Small intestine (tissue), 7 donors: ENCODE measurements at regions not wholly inside any gene's neighbourhood (a gene's known extent, or its start where the extent isn't known, plus 50 kb on each side); places are given as distances from the start of the nearest gene placed in this dataset.

Experiments
- DNase-seq, 2 donors: peaks; one replicate each; pipeline versions ENCODE4 v3.0.0 to v3.0.0-alpha.2; 2013
- FAIRE-seq: peaks from 2 replicates; lab custom pipeline; 2012; peaks lifted over from hg19 to GRCh38; lab: Jason Lieb, UNC
- H3K27ac ChIP-seq, 3 donors: one replicate each; pipeline ENCODE4 v1.5.1; 2013; ENCODE audit warnings: low read length in 2 of 3, mild to moderate bottlenecking in 2 of 3, control low read depth in 1 of 3, inconsistent platforms in 1 of 3, low read depth in 1 of 3, moderate library complexity in 1 of 3
- H3K27me3 ChIP-seq, 3 donors: one replicate each; pipeline ENCODE4 v1.6.1; 2013; ENCODE audit warnings: low read length in 3 of 3, inconsistent platforms in 1 of 3; ENCODE audit not compliant: control insufficient read depth in 3 of 3, insufficient read depth in 3 of 3
- H3K36me3 ChIP-seq, 3 donors: one replicate each; pipeline ENCODE4 v1.6.1; 2013; ENCODE audit warnings: low read length in 3 of 3, inconsistent platforms in 1 of 3, low read depth in 1 of 3, mild to moderate bottlenecking in 1 of 3, moderate library complexity in 1 of 3; ENCODE audit not compliant: control insufficient read depth in 3 of 3, insufficient read depth in 2 of 3
- H3K4me1 ChIP-seq, 3 donors: one replicate each; pipeline ENCODE4 v1.6.1; 2013; ENCODE audit warnings: low read length in 2 of 3, inconsistent platforms in 1 of 3, low read depth in 1 of 3, mild to moderate bottlenecking in 1 of 3, moderate library complexity in 1 of 3; ENCODE audit not compliant: control insufficient read depth in 3 of 3, insufficient read depth in 2 of 3
- H3K4me3 ChIP-seq, 3 donors: one replicate each; pipeline ENCODE4 v1.5.1; 2013; ENCODE audit warnings: low read length in 3 of 3, control low read depth in 1 of 3, inconsistent platforms in 1 of 3, low read depth in 1 of 3, mild to moderate bottlenecking in 1 of 3, moderate library complexity in 1 of 3
- H3K9me3 ChIP-seq, 2 donors: one replicate each; pipeline ENCODE4 v1.6.1; 2013; ENCODE audit warnings: low read depth in 1 of 2, low read length in 1 of 2; ENCODE audit not compliant: control insufficient read depth in 2 of 2, insufficient read depth in 1 of 2
- WGBS, 3 donors: extraction: QIAGEN DNeasy Blood & Tissue Kit; methylation state at CpG; one replicate each; pipeline ENCODE4 v1.1.7; 2013; 5-methylcytosine and 5-hydroxymethylcytosine counted together
- donor health status: healthy with polysubstance abuse.
- donor health status: control.
- donor health status: control.
- donor health status: Bipolar disorder and iron deficiency.
- donor health status: healthy.

DNA sequence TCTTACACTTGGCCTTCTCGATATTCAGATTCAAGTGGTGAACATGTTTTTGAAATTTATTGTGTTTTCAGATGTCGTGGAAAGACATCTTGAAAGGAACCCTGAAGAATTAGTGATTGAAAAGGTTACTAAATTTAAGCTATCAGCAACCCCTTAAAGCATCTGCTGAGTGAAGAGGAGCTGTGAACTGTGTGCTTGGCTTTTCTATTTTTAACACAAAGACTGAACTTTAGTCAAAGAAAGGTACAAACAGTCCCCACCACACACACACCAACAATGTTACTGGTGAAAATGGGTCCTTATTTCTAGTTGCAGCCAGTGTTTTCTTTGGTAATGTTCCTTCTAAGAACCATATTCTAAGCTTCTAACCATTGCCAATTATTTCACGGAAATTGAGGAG is 95.1 kb downstream of the CYRIA start:
- no peaks in the 10 kb centered on the region for H3K4me1 ChIP-seq
- DNase-seq (no peak), FAIRE-seq (no peak)
- no peaks in the 10 kb centered on the region for H3K36me3 ChIP-seq
- H3K9me3 ChIP-seq: peaks cover 0 to 10% of the 10 kb centered on the region in 2 donors
- H3K27ac ChIP-seq: no peak overlapping the region
- no peaks in the 10 kb centered on the region for H3K27me3 ChIP-seq
- no peak overlapping the region for H3K4me3 ChIP-seq
- WGBS, 3 donors: 76 to 81% (median 77%) methylated on average over 3 of the region's 3 CpGs

DNA sequence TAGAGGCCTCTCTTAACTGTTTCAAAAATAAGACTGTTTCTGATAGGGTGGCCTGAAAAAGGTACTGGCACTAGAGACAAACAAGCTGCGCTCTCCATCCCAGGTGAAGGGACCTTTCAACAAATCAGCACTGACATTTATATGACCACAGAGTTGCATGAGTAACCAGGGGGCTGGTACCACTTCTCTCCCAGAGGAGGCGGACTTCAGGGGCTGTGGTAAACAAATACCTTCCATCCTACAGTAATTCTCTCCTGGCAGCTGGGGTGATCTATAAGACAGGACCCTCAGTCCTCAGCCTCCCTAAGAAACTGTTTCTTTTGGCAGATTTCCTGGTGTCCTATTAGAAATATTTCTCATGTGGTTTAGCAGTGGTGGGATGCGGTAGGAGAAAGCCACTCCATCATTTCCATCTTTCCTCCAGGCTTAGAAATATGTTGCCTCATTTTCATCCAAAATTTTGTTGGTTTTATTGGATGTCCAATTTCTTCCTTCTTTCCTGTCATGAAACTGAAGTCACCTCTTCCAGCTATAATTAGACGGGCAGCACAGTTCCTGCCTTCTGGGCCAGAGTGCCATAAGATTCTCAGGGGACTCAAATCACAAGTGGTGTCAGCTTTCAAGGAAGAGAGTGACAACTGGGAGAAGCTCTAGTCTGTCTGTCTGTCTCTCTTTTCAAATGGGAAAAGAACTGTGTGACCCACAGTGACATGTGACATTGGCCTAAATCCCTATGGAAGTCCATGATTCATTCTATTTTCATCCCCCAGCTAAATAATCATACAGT is 96.4 kb downstream of the CYRIA start:
- no peaks in the 10 kb centered on the region for H3K27me3 ChIP-seq
- no peak for FAIRE-seq
- no peak overlapping the region for H3K4me3 ChIP-seq
- WGBS, 3 donors: 80 to 85% (median 83%) methylated on average over 4 of the region's 4 CpGs
- no peak overlapping the region for H3K27ac ChIP-seq
- no peaks in the 10 kb centered on the region for H3K36me3 ChIP-seq
- H3K4me1 ChIP-seq: no peaks in the 10 kb centered on the region
- no peak for DNase-seq
- H3K9me3 ChIP-seq: peaks cover 0 to 3% of the 10 kb centered on the region in 2 donors

DNA sequence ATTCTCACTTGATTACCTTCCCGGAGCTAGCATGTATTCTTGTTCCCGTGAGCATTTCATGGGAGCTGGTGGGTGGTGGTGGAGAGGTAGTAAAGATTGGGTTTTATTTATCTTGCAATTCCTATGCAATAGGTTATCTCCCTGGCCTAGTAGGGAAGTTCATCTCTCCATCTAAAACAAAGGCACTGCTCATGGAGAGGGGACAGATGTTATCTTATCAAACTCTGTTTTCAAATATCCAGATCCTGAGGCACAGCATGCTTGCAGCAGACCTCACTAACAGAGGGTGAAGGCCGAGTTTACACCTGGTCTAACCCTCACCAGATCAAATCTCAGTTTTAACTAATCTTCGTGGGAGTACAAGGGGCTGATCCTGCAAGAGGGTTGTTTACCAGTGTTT is 98.9 kb downstream of the CYRIA start:
- H3K36me3 ChIP-seq: no peaks in the 10 kb centered on the region
- H3K9me3 ChIP-seq: no peaks in the 10 kb centered on the region
- H3K27ac ChIP-seq: no peak overlapping the region
- FAIRE-seq (no peak), DNase-seq (no peak)
- 18 to 57% (median 29%) methylated on average over 4 of the region's 4 CpGs for WGBS, 3 donors
- H3K4me1 ChIP-seq: no peaks in the 10 kb centered on the region
- H3K4me3 ChIP-seq: no peak overlapping the region
- no peaks in the 10 kb centered on the region for H3K27me3 ChIP-seq

DNA sequence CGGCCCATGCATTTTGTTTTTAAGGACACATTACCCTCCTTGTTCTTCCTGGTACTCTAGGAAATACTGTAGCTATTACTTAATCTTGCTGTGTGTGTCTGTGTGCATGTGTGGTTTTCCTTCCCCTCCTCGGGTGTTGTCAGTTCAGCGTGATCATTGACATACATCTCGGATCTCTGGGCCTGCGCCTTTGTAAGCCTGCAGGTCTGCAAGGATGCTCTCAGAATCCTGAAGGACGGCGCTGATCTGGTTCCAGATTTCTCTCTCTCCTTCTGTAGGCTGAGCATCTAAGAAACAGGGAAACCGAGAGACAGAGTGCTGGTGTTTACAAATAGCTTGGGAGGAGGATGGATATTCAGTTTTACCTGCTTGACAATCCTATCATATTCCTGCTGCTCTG is 100.2 kb downstream of the CYRIA start:
- Histone ChIP-seq H3K27ac (no peak overlapping the region), H3K27me3 (no peaks in the 10 kb centered on the region), H3K9me3 (no peaks in the 10 kb centered on the region), H3K4me3 (no peak overlapping the region), H3K4me1 (no peaks in the 10 kb centered on the region), H3K36me3 (peaks cover 0 to 2% (median 0%) of the 10 kb centered on the region in 3 donors)
- 74 to 81% (median 79%) methylated on average over 8 of the region's 8 CpGs for WGBS, 3 donors
- FAIRE-seq (no peak), DNase-seq (no peak)

DNA sequence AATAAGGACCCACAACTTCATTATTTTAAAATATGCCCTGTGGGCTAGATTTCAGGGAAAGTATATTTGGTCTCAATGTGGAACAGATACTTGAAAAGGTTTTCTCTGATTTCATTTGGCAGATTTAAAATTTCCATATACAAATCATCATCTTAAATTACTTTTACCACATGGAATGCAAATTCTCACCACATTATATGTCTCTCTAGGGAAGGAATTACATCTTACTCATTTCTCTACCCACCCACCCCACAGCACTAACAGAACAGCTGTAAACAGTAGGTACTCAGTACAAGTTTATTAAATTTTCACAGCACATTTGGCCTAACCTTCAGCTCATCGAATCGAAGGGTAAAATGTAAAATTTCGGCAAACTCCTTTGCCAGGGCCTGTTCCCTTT is 104.0 kb downstream of the CYRIA start:
- peaks cover 0 to 2% (median 0%) of the 10 kb centered on the region in 3 donors for H3K36me3 ChIP-seq
- 93 to 95% (median 93%) methylated on average over 3 of the region's 3 CpGs for WGBS, 3 donors
- DNase-seq: no peak
- no peak for FAIRE-seq
- H3K4me3 ChIP-seq: no peak overlapping the region
- no peaks in the 10 kb centered on the region for H3K27me3 ChIP-seq
- no peak overlapping the region for H3K27ac ChIP-seq
- no peaks in the 10 kb centered on the region for H3K9me3 ChIP-seq
- no peaks in the 10 kb centered on the region for H3K4me1 ChIP-seq

DNA sequence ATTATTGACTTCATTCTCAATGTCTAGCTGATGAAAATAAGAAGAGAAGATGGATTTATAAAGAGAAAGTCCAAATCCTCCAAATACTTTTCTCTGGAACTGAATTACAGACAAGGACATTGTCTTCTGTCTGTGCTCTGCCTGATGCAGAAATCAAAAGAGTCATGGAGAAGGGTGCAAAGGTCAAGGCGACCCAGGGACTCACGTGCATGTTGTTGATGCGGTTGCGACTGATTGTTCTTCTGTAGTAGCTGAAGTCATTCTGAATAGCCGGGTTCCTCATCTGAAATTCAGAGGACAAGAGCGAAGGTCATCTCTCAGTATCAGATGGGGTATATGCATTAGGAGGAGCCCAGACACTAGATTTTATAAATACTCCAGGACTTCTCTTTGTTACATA is 104.4 kb downstream of the CYRIA start:
- FAIRE-seq: no peak
- Histone ChIP-seq H3K36me3 (peaks cover 0 to 2% (median 0%) of the 10 kb centered on the region in 3 donors), H3K9me3 (no peaks in the 10 kb centered on the region), H3K4me3 (no peak overlapping the region), H3K27me3 (no peaks in the 10 kb centered on the region), H3K27ac (no peak overlapping the region), H3K4me1 (no peaks in the 10 kb centered on the region)
- 29 to 69% (median 49%) methylated on average over 6 of the region's 6 CpGs for WGBS, 3 donors
- no peak for DNase-seq

DNA sequence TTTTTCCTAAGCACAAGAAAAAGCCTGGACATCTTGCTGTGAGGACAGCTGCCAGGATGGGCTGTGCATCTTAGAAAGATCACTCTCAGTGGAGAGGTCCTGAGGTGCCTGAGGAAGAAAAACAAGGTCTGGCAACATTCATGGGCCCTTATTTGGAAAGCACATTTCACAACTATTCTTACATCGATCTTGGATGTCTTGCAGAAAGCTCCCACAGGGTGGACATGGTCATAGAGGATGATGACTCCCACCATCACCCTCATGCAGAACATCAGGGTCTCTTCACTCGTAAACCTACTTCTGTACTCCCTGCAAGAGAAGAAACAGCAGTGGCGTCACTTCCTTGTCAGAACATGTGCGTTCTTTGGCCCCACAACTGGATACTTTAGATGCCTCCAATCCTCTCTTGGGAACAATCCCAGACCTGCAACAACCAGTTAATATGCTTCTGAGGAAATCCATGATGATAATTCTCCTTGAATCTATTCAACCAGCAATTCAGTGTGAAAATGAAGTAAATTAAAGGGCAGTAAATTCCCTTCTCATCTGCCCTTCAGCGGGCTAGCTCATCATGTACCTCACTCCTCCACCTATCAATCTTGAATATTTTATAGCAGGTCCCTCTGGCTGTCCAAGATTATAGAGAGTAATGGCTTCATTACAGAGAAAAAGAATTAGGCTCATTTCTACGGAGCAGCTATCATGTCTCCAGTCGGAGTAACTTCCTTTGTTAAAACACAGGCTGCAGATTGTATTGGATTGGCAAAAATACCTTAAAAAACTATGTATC is 106.2 kb downstream of the CYRIA start:
- no peak for DNase-seq
- H3K4me1 ChIP-seq: no peaks in the 10 kb centered on the region

DNA sequence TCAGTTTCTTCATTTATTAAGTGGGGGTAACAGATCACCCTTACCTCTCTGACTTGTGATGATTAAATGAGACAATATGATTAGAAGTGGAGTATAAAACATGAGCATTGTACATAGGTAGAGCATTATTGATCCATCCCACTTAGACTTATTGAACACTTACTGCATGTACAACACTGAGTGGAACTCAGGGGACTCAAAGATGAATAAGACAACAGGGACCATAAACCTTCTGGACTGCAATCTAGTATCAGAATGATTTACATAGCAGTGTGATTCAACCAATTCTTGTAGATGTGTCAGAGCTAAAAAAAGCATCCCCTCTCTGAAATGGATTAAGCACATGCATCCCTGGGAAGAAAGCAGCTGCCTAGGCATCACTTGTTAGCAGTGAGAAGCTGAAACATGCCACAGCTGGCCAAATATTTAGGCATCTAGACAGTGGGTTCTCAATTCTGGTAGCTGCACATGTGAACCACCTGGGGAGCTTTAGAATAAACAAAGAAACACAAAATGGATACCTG is 111.5 kb downstream of the CYRIA start:
- no peaks in the 10 kb centered on the region for H3K4me1 ChIP-seq
- H3K27me3 ChIP-seq: no peaks in the 10 kb centered on the region
- no peak overlapping the region for H3K4me3 ChIP-seq
- H3K27ac ChIP-seq: no peak overlapping the region
- DNase-seq (no peak), FAIRE-seq (no peak)
- no peaks in the 10 kb centered on the region for H3K9me3 ChIP-seq
- no peaks in the 10 kb centered on the region for H3K36me3 ChIP-seq

More for the DNA sequence above, 106.2 kb downstream of the CYRIA start:
- no peak overlapping the region for H3K27ac ChIP-seq
- no peak for FAIRE-seq
- no peak overlapping the region for H3K4me3 ChIP-seq
- H3K27me3 ChIP-seq: no peaks in the 10 kb centered on the region
- peaks cover 0 to 2% (median 0%) of the 10 kb centered on the region in 3 donors for H3K36me3 ChIP-seq
- WGBS, 3 donors: 84 to 90% (median 87%) methylated on average over 7 of the region's 7 CpGs
- no peaks in the 10 kb centered on the region for H3K9me3 ChIP-seq
